Nephron progenitor cell (in vitro differentiated cells): ENCODE measurements at regions not wholly inside any gene's neighbourhood (a gene's known extent, or its start where the extent isn't known, plus 50 kb on each side); places are given as distances from the start of the nearest gene placed in this dataset.

Experiments
- DNase-seq: peaks from one replicate; pipeline ENCODE4 v3.0.0; 2021
- H3K27ac Mint-ChIP-seq: 2 replicates; pipeline ENCODE4 v1.8.0; 2021; ENCODE audit warnings: mild to moderate bottlenecking, moderate library complexity, mixed read lengths
- H3K27me3 Mint-ChIP-seq: 2 replicates; pipeline ENCODE4 v1.8.0; 2021; ENCODE audit warnings: mild to moderate bottlenecking, low read depth, mixed read lengths; ENCODE audit not compliant: poor library complexity
- H3K36me3 Mint-ChIP-seq: 2 replicates; pipeline ENCODE4 v1.8.0; 2021; ENCODE audit warnings: low read depth, mixed read lengths
- H3K4me1 Mint-ChIP-seq: 2 replicates; pipeline ENCODE4 v1.8.0; 2021; ENCODE audit warnings: mixed read lengths
- H3K4me3 Mint-ChIP-seq: 2 replicates; pipeline ENCODE4 v1.8.0; 2021; ENCODE audit warnings: mild to moderate bottlenecking, moderate library complexity, mixed read lengths
- H3K9me3 Mint-ChIP-seq: 2 replicates; pipeline ENCODE4 v1.8.0; 2021; ENCODE audit warnings: mild to moderate bottlenecking, moderate library complexity, mixed read lengths
- TF ChIP-seq, protein P1 (sequence below): fragments of 200-600 bp; sonication (generic); IDR thresholded peaks from 2 replicates; pipeline ENCODE4 v1.5.0; 2021; ENCODE audit warnings: antibody characterized with exemption

DNA sequence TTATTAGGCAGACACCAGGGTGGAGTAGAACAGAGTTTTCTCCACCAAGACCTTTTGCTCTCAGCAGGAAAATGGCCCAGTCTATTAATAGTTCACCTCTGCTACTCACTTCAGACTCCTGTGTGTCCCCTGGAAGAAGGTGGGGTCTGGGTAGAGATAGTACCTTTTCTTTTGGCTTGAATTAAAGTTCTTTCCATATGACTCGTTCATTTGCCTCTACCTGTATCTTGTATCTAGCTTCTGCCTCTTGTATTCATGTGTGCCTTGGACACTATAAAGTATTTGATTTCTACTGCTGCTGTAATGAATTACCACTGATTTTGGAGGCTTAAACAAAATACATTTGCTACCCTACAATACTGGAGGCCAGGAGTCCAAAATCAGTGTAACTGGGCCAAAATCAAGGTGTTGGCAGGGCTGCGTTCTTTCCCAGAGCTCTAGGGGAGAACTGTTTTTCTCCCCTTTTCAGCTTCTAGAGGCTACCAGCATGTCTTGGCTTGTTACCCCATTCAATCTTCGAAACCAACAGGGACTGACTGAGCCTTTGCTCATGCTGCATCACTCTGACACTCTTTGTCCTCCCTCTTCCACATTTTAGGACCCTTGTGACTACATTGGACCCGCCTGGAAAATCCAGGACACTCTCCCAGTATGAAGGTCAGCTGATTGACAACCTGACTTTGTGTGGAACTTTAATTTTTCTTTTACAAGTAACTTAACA is 155.6 kb upstream of the PRSS58 start:
- Mint-ChIP-seq H3K27me3 (peaks cover 10% of the 10 kb centered on the region), H3K36me3 (no peaks in the 10 kb centered on the region), H3K4me3 (no peak overlapping the region), H3K4me1 (peaks cover 4% of the 10 kb centered on the region), H3K27ac (no peak overlapping the region), H3K9me3 (no peaks in the 10 kb centered on the region)
- DNase-seq: no peak
- TF ChIP-seq, protein P1, sequence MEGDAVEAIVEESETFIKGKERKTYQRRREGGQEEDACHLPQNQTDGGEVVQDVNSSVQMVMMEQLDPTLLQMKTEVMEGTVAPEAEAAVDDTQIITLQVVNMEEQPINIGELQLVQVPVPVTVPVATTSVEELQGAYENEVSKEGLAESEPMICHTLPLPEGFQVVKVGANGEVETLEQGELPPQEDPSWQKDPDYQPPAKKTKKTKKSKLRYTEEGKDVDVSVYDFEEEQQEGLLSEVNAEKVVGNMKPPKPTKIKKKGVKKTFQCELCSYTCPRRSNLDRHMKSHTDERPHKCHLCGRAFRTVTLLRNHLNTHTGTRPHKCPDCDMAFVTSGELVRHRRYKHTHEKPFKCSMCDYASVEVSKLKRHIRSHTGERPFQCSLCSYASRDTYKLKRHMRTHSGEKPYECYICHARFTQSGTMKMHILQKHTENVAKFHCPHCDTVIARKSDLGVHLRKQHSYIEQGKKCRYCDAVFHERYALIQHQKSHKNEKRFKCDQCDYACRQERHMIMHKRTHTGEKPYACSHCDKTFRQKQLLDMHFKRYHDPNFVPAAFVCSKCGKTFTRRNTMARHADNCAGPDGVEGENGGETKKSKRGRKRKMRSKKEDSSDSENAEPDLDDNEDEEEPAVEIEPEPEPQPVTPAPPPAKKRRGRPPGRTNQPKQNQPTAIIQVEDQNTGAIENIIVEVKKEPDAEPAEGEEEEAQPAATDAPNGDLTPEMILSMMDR: no peak

DNA sequence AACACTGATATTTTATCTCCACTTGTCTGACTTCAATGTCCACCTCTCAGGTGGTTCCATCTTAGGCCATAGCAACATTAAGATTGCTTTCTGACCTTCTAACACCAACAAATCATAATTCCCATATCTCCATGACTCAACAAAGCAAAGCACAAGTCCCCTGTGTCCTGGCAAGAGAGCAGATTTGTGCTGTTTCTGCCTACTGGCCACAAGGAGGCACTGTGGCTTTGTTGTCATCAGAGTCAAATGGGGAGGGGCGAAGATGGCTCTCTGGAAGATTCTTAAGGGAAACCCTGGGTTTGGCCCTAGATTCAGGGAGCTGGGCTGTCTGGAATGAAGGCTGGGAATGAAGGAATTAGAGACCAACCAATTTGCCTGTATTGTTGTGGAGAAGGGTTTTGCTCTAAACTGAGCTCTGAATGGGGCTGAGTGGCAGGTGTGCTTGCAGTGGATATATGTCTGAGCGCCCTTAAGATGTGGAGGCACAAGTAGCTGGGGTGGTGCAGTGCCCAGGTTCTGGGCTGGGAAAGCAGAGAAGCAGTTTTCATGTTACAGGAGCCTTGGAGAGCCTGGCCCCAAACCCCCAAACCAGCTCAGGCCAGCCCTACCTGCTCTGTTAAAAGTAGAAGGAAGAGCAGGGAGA is 154.8 kb upstream of the PRSS58 start:
- DNase-seq: peak; percentile 27
- Mint-ChIP-seq H3K4me3 (no peak overlapping the region), H3K4me1 (no peaks in the 10 kb centered on the region), H3K36me3 (no peaks in the 10 kb centered on the region), H3K27ac (no peak overlapping the region), H3K9me3 (no peaks in the 10 kb centered on the region), H3K27me3 (peaks cover 10% of the 10 kb centered on the region)
- TF ChIP-seq, protein P1: peak; percentile 53

DNA sequence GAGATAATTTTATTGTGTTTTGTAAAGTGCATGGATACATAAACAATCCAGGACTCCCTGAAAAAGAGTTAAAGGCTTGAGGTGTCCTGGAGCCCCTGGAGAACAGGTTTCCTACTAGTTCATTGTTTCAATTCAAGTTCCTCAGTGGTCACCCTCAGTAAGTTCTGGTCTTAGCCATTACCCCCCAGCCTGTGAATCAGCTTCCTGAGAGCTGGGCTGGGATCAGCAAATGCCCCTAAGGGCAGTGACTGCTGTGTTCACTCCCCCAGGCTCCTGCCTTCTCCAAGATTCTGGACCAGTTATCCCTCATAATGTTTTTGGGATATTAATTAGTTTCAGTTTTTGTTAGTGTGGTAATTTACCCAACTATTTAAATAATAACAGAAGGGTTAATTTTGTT is 151.6 kb upstream of the PRSS58 start:
- Mint-ChIP-seq H3K9me3 (no peaks in the 10 kb centered on the region), H3K27me3 (peaks cover 10% of the 10 kb centered on the region), H3K27ac (no peak overlapping the region), H3K4me1 (no peaks in the 10 kb centered on the region), H3K36me3 (no peaks in the 10 kb centered on the region), H3K4me3 (no peak overlapping the region)
- TF ChIP-seq, protein P1: no peak
- DNase-seq: no peak

DNA sequence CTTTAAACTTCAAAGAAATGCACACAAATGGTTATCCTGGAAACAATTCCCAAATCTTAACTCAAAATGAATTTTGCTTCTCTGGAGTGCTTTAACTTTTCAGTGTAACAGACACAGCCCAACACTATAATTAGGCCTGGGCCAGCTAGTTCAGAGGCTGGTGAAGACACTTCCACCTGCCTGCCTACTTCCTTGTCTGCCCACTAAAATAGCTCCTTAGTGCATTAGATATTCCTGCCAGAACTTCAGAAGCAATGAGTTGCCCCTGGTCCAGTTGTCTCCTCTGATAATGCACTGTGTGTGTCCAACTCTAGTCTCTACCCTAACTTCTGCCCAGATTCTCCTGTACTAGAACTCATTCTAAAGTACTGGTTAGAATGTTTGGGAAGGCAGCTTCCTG is 150.9 kb upstream of the PRSS58 start:
- H3K27me3 Mint-ChIP-seq: peaks cover 10% of the 10 kb centered on the region
- H3K36me3 Mint-ChIP-seq: no peaks in the 10 kb centered on the region
- no peak overlapping the region for H3K27ac Mint-ChIP-seq
- no peak for DNase-seq
- H3K4me3 Mint-ChIP-seq: no peak overlapping the region
- H3K4me1 Mint-ChIP-seq: no peaks in the 10 kb centered on the region
- no peaks in the 10 kb centered on the region for H3K9me3 Mint-ChIP-seq
- TF ChIP-seq, protein P1: no peak

DNA sequence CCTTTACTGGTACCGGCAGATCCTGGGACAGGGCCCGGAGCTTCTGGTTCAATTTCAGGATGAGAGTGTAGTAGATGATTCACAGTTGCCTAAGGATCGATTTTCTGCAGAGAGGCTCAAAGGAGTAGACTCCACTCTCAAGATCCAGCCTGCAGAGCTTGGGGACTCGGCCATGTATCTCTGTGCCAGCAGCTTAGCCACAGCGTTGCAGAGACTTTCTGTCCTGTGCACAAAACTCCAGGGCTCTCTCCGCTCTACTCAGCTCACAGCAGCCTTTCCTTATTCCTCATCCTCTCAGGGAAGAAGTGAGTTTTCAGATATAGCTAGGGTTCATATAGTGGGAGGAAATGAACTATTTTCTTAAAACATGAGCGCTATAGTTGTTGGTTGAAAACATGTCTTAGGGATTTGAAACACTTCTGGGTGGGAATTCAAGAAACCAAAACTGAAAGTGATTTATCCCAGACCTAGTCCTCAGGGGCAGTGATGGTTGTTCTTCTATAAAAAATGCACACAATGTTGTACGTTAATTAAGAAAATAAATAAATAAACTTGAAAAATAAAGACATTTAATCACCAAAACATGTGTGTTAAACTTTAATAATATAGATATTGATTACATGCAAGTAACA is 150.2 kb upstream of the PRSS58 start:
- no peak for DNase-seq
- Mint-ChIP-seq H3K36me3 (no peaks in the 10 kb centered on the region), H3K9me3 (no peaks in the 10 kb centered on the region), H3K4me1 (no peaks in the 10 kb centered on the region), H3K27ac (no peak overlapping the region), H3K4me3 (no peak overlapping the region), H3K27me3 (peaks cover 10% of the 10 kb centered on the region)
- TF ChIP-seq, protein P1: no peak
